Testis (tissue), 2 donors: ENCODE measurements at regions not wholly inside any gene's neighbourhood (a gene's known extent, or its start where the extent isn't known, plus 50 kb on each side); places are given as distances from the start of the nearest gene placed in this dataset.

Experiments
- CTCF ChIP-seq, 3 experiments: fragments of 450-650 bp in 2 of 3; fragments of 200-600 bp in 1 of 3; sonication (generic) in 1 of 3; IDR thresholded peaks; one replicate each; pipeline ENCODE4 v1.5.1; 2016 to 2019; ENCODE audit warnings: antibody characterized with exemption in 3 of 3, mild to moderate bottlenecking in 2 of 3, moderate library complexity in 1 of 3
- POLR2A ChIP-seq: fragments of 450-650 bp; IDR thresholded peaks from one replicate; pipeline ENCODE4 v1.6.1; 2017; ENCODE audit warnings: antibody characterized with exemption, mild to moderate bottlenecking, moderate library complexity

GRCh38 chr14:101185946-101186345 is 282.4 kb upstream of the RTL1 start:
- no peak for TF ChIP-seq POLR2A
- TF ChIP-seq CTCF (IDR thresholded peaks at IDR 0.05) = no peak
